HG03520 (cell line): ENCODE measurements at regions not wholly inside any gene's neighbourhood (a gene's known extent, or its start where the extent isn't known, plus 50 kb on each side); places are given as distances from the start of the nearest gene placed in this dataset.
"Not testable (repeated sequence)": the region's sequence is repeated elsewhere in the genome, so short reads cannot be mapped to it uniquely, and the experiment has no call there.

Source experiments
- ATAC-seq: cut with Tn5 transposase; IDR thresholded peaks from one replicate; pipeline ENCODE4 v1.9.1; 2021; ENCODE audit warnings: mild to moderate bottlenecking, moderate library complexity; ENCODE audit not compliant: unreplicated experiment

GRCh38 chr7:32816409-32816948 is 75.1 kb downstream of the KBTBD2 start:
- not testable (repeated sequence) for ATAC-seq

GRCh38 chr7:32814779-32815178 is 76.8 kb downstream of the KBTBD2 start:
- ATAC-seq: not testable (repeated sequence)

- no peak for ATAC-seq
These were observed 81.7 kb downstream of the KBTBD2 start for GRCh38 chr7:32809871-32810270.

GRCh38 chr7:32809347-32809746 is 82.2 kb downstream of the KBTBD2 start:
- no peak for ATAC-seq

- no peak for ATAC-seq
These were observed 88.0 kb downstream of the KBTBD2 start for GRCh38 chr7:32803406-32804141.

- ATAC-seq: no peak
These were observed 89.2 kb downstream of the KBTBD2 start for GRCh38 chr7:32802305-32802910.

- ATAC-seq: not testable (repeated sequence)
These were observed 98.5 kb downstream of the KBTBD2 start for GRCh38 chr7:32793053-32793452.

GRCh38 chr7:32790766-32791430 is 100.7 kb downstream of the KBTBD2 start:
- not testable (repeated sequence) for ATAC-seq

GRCh38 chr7:32789266-32789665 is 102.3 kb downstream of the KBTBD2 start:
- ATAC-seq: not testable (repeated sequence)

- ATAC-seq: not testable (repeated sequence)
These were observed 103.4 kb downstream of the KBTBD2 start for GRCh38 chr7:32788174-32788573.

GRCh38 chr7:32785365-32785944 is 106.1 kb downstream of the KBTBD2 start:
- ATAC-seq: not testable (repeated sequence)

GRCh38 chr7:32779895-32780294 is 111.7 kb downstream of the KBTBD2 start:
- ATAC-seq: not testable (repeated sequence)

- ATAC-seq: no peak
These were observed 112.4 kb downstream of the KBTBD2 start for GRCh38 chr7:32779167-32779566.

- ATAC-seq: not testable (repeated sequence)
These were observed 114.4 kb downstream of the KBTBD2 start for GRCh38 chr7:32777041-32777666.

GRCh38 chr7:32776318-32776717 is 115.2 kb downstream of the KBTBD2 start:
- ATAC-seq: not testable (repeated sequence)

- not testable (repeated sequence) for ATAC-seq
These were observed 115.8 kb downstream of the KBTBD2 start for GRCh38 chr7:32775809-32776208.

- ATAC-seq: no peak
These were observed 117.0 kb downstream of the KBTBD2 start for GRCh38 chr7:32774541-32774951.

GRCh38 chr7:32768866-32769510 is 122.6 kb downstream of the KBTBD2 start:
- not testable (repeated sequence) for ATAC-seq

GRCh38 chr7:32768338-32768737 is 123.2 kb downstream of the KBTBD2 start:
- not testable (repeated sequence) for ATAC-seq

- ATAC-seq: not testable (repeated sequence)
These were observed 125.8 kb downstream of the KBTBD2 start for GRCh38 chr7:32765649-32766251.
